Right cardiac atrium (tissue), 5 donors: ENCODE measurements at regions not wholly inside any gene's neighbourhood (a gene's known extent, or its start where the extent isn't known, plus 50 kb on each side); places are given as distances from the start of the nearest gene placed in this dataset.

Source experiments
- ATAC-seq, 2 donors: fragments of 200-7000 bp; cut with Tn5 transposase; one replicate each; pipeline versions ENCODE4 v1.8.0 to v1.9.1; 2020; ENCODE audit warnings: moderate library complexity in 2 of 2, mild to moderate bottlenecking in 1 of 2
- DNase-seq, 3 donors: peaks; one replicate each; pipeline ENCODE4 v3.0.0-alpha.2; 2020
- H3K27ac ChIP-seq: one replicate; pipeline ENCODE4 v1.5.1; 2013; ENCODE audit warnings: mild to moderate bottlenecking, low read length, control low read depth, moderate library complexity
- H3K27me3 ChIP-seq: one replicate; pipeline ENCODE4 v1.6.1; 2013; ENCODE audit not compliant: control insufficient read depth, insufficient read depth
- H3K4me1 ChIP-seq: one replicate; pipeline ENCODE4 v1.6.1; 2013; ENCODE audit warnings: low read length; ENCODE audit not compliant: control insufficient read depth, insufficient read depth
- H3K4me3 ChIP-seq: one replicate; pipeline ENCODE4 v1.5.1; 2013; ENCODE audit warnings: low read length, control low read depth
- H3K9me3 ChIP-seq: one replicate; pipeline ENCODE4 v1.6.1; 2013; ENCODE audit warnings: low read length; ENCODE audit not compliant: control insufficient read depth
- WGBS: extraction: QIAGEN DNeasy Blood & Tissue Kit; methylation state at CpG from one replicate; pipeline ENCODE4 v1.1.7; 2013; 5-methylcytosine and 5-hydroxymethylcytosine counted together
- intact Hi-C, 4 donors: fragments of 100-400 bp; cut with DNase I; formaldehyde crosslinking; loops; one replicate each; pipeline versions ENCODE4 v1.11.0 to v1.14.0; 2022 to 2023
- donor health status: healthy with polysubstance abuse.
- donor health status: DM: no; HTN: yes; CAD: no.
- donor health status: DM: no; HTN: no; CAD: no.
- donor health status: DM: no; HTN: yes; CAD: no; lungs with severe emphysema.
- donor health status: DM: yes; HTN: yes; CAD: no.

- 98% methylated on average over 2 of the region's 2 CpGs for WGBS
- intact Hi-C loops = no loop called here
- H3K9me3 ChIP-seq = no peaks in the 10 kb centered on the region
- no peaks in the 10 kb centered on the region for H3K27me3 ChIP-seq
- no peak for ATAC-seq
- no peak for DNase-seq
- H3K4me3 ChIP-seq = no peak overlapping the region
- H3K27ac ChIP-seq = no peak overlapping the region
- no peaks in the 10 kb centered on the region for H3K4me1 ChIP-seq
These were observed 130.3 kb upstream of the TARS1 start for GRCh38 chr5:33310451-33310850.

DNA sequence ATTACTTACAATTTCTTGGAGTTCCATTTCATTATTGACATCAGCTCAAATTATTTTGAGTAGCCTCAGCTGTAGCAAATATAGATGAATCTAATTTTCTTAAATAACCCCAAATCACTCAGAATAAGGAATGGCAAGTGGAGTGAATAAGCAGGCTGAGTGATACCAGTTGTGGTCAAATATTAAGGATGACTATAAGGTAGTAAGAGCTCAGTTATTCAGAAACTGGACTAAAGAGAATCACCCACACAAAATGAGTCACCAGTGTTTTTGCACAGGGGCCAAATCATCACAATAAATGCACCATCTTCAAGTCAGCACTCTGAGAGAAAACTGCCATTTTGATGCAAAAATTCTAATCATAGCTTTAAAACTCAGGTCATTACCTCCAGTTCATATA lies 128.9 kb upstream of the TARS1 start:
- Histone ChIP-seq H3K9me3 (no peaks in the 10 kb centered on the region), H3K27me3 (no peaks in the 10 kb centered on the region), H3K27ac (no peak overlapping the region), H3K4me1 (no peaks in the 10 kb centered on the region), H3K4me3 (no peak overlapping the region)
- intact Hi-C loops = no loop called here
- DNase-seq (no peak), ATAC-seq (no peak)

GRCh38 chr5:33312571-33313549 lies 127.9 kb upstream of the TARS1 start:
- H3K27me3 ChIP-seq = no peaks in the 10 kb centered on the region
- intact Hi-C loops = no loop called here
- DNase-seq = no peak
- no peaks in the 10 kb centered on the region for H3K4me1 ChIP-seq
- WGBS = 97% methylated on average over 4 of the region's 4 CpGs
- no peak overlapping the region for H3K4me3 ChIP-seq
- ATAC-seq = peak in 1 of 2 donors; percentile 48
- no peaks in the 10 kb centered on the region for H3K9me3 ChIP-seq
- no peak overlapping the region for H3K27ac ChIP-seq

DNA sequence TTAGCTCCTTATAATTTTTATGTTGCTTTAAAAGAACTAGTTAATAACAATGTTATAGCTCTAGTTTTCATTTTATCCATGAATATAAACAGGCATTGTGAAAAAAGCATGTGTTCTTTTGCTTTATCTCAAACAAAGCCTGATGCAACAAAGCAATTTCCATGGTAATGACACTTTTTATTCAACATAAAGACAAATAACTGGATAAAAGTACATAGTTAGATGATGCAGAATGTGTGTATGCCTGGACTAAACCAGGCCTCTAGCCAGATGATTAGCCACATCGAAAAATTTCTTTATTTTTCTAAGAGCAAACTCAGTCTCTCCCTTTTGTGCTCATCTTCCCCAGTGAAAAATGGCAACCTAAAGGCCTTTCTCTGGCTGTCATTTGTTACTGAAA lies 125.6 kb upstream of the TARS1 start:
- Histone ChIP-seq H3K4me1 (no peaks in the 10 kb centered on the region), H3K27ac (no peak overlapping the region), H3K9me3 (no peaks in the 10 kb centered on the region), H3K27me3 (no peaks in the 10 kb centered on the region), H3K4me3 (no peak overlapping the region)
- intact Hi-C loops = no loop called here
- ATAC-seq = no peak
- DNase-seq = no peak
- 71% methylated on average over 1 of the region's 1 CpG for WGBS

- no peaks in the 10 kb centered on the region for H3K9me3 ChIP-seq
- no peak for DNase-seq
- no peak overlapping the region for H3K4me3 ChIP-seq
- no peaks in the 10 kb centered on the region for H3K27me3 ChIP-seq
- WGBS = 93% methylated on average over 1 of the region's 1 CpG
- intact Hi-C loops = no loop called here
- no peak overlapping the region for H3K27ac ChIP-seq
- no peaks in the 10 kb centered on the region for H3K4me1 ChIP-seq
- ATAC-seq = no peak
These were observed 124.0 kb upstream of the TARS1 start for GRCh38 chr5:33316773-33317172.

DNA sequence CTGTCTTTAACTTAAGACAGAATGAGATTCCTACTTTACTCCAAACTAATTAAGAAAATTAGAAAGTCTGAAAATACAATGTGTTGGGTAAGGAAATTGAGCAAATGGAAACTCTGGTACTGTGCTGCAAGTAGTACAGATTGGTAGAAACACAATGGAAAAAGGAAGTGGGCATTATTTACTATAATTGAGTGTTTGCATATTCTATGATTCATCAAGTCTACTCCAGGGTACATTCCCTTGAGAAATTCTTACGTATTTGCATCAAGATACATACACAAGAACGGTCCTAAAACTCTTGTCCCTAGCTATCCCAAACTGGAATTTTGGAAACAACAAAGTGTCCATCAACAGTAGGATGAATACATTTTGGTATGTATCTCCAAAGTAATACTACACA lies 123.5 kb upstream of the TARS1 start:
- no peaks in the 10 kb centered on the region for H3K27me3 ChIP-seq
- intact Hi-C loops = no loop called here
- 89% methylated on average over 2 of the region's 2 CpGs for WGBS
- no peak overlapping the region for H3K27ac ChIP-seq
- H3K9me3 ChIP-seq = no peaks in the 10 kb centered on the region
- no peak for ATAC-seq
- no peaks in the 10 kb centered on the region for H3K4me1 ChIP-seq
- no peak overlapping the region for H3K4me3 ChIP-seq
- DNase-seq = no peak

- Histone ChIP-seq H3K4me1 (no peaks in the 10 kb centered on the region), H3K27me3 (no peaks in the 10 kb centered on the region), H3K9me3 (no peaks in the 10 kb centered on the region), H3K27ac (no peak overlapping the region), H3K4me3 (no peak overlapping the region)
- no peak for DNase-seq
- intact Hi-C loops = no loop called here
- no peak for ATAC-seq
- 72% methylated on average over 1 of the region's 1 CpG for WGBS
These were observed 121.6 kb upstream of the TARS1 start for GRCh38 chr5:33319151-33319550.

- WGBS = 43% methylated on average over 1 of the region's 1 CpG
- intact Hi-C loops = no loop called here
These were observed 120.9 kb upstream of the TARS1 start for GRCh38 chr5:33319841-33320240.

DNA sequence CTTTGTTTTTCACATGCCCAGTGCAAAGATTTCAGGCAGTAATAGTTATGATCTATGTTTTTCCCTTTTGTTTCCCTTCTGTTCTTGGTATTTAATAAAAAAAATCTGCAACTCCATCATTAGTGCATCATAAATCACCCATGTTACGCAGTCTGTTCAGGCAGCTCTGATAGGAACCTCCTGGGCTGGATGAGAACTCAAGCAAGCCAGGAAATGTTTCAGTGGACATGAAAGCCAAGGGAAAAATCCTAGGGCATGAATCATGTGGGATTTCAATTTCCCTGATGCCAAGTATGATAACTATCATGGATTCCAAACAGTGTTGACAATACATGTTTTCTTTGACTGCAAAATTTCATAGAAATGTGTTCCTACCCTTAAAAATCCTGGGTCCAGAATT lies 119.7 kb upstream of the TARS1 start:
- Histone ChIP-seq H3K9me3 (no peaks in the 10 kb centered on the region), H3K27ac (no peak overlapping the region), H3K4me3 (no peak overlapping the region), H3K4me1 (no peaks in the 10 kb centered on the region), H3K27me3 (no peaks in the 10 kb centered on the region)
- ATAC-seq (peak; percentile 91 to 93), DNase-seq (peak in 1 of 3 donors; percentile 33)
- intact Hi-C loops = no loop called here
- WGBS = 50% methylated on average over 1 of the region's 1 CpG

More at GRCh38 chr5:33319841-33320240, 120.9 kb upstream of the TARS1 start:
- ATAC-seq (peak in 1 of 2 donors; percentile 10), DNase-seq (no peak)
- no peaks in the 10 kb centered on the region for H3K9me3 ChIP-seq
- H3K27ac ChIP-seq = no peak overlapping the region
- H3K27me3 ChIP-seq = no peaks in the 10 kb centered on the region
- H3K4me3 ChIP-seq = no peak overlapping the region
- no peaks in the 10 kb centered on the region for H3K4me1 ChIP-seq

DNA sequence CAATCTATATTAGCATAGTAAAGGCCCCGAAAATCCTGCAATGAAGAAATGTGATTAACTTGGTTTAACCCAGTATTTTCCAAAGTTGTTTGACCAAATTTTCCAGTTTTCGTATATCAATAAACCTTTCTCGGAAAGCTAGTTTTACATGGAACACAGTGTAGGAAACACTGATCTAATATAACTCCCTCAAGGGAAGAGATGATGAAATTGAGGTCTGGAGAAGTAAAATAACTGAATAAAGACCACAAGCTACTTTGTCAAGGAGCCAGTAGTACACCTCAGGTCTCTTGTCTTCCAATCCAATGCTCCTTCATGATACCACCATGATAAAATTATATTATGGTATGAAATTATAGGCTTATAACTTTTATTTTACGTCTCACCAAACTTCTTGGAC lies 118.1 kb upstream of the TARS1 start:
- ATAC-seq (peak in 1 of 2 donors; percentile 37), DNase-seq (no peak)
- intact Hi-C loops = no loop called here
- Histone ChIP-seq H3K4me3 (no peak overlapping the region), H3K4me1 (no peaks in the 10 kb centered on the region), H3K27me3 (no peaks in the 10 kb centered on the region), H3K27ac (no peak overlapping the region), H3K9me3 (no peaks in the 10 kb centered on the region)
- 79% methylated on average over 4 of the region's 4 CpGs for WGBS

- no peak overlapping the region for H3K4me3 ChIP-seq
- intact Hi-C loops = no loop called here
- WGBS = 79% methylated on average over 2 of the region's 2 CpGs
- ATAC-seq = no peak
- H3K27me3 ChIP-seq = no peaks in the 10 kb centered on the region
- no peaks in the 10 kb centered on the region for H3K9me3 ChIP-seq
- no peaks in the 10 kb centered on the region for H3K4me1 ChIP-seq
- H3K27ac ChIP-seq = no peak overlapping the region
- no peak for DNase-seq
These were observed 116.0 kb upstream of the TARS1 start for GRCh38 chr5:33324667-33325307.
